ENCODE measurements at regions not wholly inside any gene's neighbourhood (a gene's known extent, or its start where the extent isn't known, plus 50 kb on each side); places are given as distances from the start of the nearest gene placed in this dataset.

- TF ChIP-seq CTCF (IDR thresholded peaks at IDR 0.05) (no peak), POLR2A (IDR thresholded peaks at IDR 0.05) (no peak)
Measured at GRCh38 chr3:191523148-191523547, 62.2 kb downstream of the PYDC2 start.

Measured in ovary (tissue), 3 donors.